Erythroblast (primary cell): ENCODE measurements at regions not wholly inside any gene's neighbourhood (a gene's known extent, or its start where the extent isn't known, plus 50 kb on each side); places are given as distances from the start of the nearest gene placed in this dataset.

Experiments used
- GATA1 ChIP-seq: IDR thresholded peaks from 2 replicates; pipeline ENCODE4 v1.6.1; 2011; ENCODE audit warnings: low read depth, mild to moderate bottlenecking, control low read depth, low read length, moderate library complexity
- POLR2A ChIP-seq: IDR thresholded peaks from 2 replicates; pipeline ENCODE4 v1.6.1; 2011; ENCODE audit warnings: mild to moderate bottlenecking, low read length

DNA sequence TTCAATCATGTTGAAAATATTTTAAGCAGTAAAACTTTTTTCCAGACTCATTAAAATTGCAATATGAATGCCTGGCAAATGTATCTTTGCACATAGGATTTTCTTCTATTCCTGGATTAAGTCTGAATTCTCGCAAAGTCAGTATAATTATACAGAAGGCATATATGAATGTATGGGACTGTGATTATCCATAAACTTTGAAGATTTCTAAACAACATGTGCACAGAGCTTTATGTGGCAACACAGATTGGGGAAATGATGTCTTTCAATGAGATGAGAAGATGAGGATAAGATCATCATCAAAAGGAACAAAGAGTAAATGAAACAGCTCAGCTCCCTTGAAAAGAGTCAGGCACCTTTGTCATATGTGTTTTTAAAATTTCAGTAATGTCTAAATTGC, 635.3 kb downstream of the CDH11 start:
- no peak for TF ChIP-seq POLR2A
- no peak for TF ChIP-seq GATA1
